Thoracic aorta (tissue), 2 donors: ENCODE measurements at regions not wholly inside any gene's neighbourhood (a gene's known extent, or its start where the extent isn't known, plus 50 kb on each side); places are given as distances from the start of the nearest gene placed in this dataset.

Source experiments
- ATAC-seq: fragments of 150-250 bp; one replicate; pipeline ENCODE4 v1.8.0; 2017; ENCODE audit warnings: low read depth; ENCODE audit not compliant: insufficient number of reproducible peaks, low FRiP score
- DNase-seq: peaks from one replicate; pipeline ENCODE4 v3.0.0-alpha.2; 2020; ENCODE audit warnings: low spot score
- H3K27ac ChIP-seq, 2 donors: fragments of 200-600 bp; sonication (generic); 1 replicate in 1 of 2; 2 replicates in 1 of 2; pipeline ENCODE4 v1.5.1; 2016; ENCODE audit warnings: mild to moderate bottlenecking in 2 of 2, moderate library complexity in 2 of 2
- H3K27me3 ChIP-seq: fragments of 200-600 bp; sonication (generic); replicated peaks from 2 replicates; pipeline ENCODE4 v1.6.0; 2016; ENCODE audit warnings: mild to moderate bottlenecking; ENCODE audit not compliant: insufficient read depth
- H3K36me3 ChIP-seq: fragments of 200-600 bp; sonication (generic); one replicate; pipeline ENCODE4 v1.5.1; 2016
- H3K4me1 ChIP-seq, 2 donors: fragments of 200-600 bp; sonication (generic); 1 replicate in 1 of 2; 2 replicates in 1 of 2; pipeline versions ENCODE4 v1.5.1 to v1.6.0; 2016; ENCODE audit warnings: low read depth in 2 of 2, mild to moderate bottlenecking in 1 of 2; ENCODE audit not compliant: control insufficient read depth in 1 of 2
- H3K4me3 ChIP-seq: fragments of 200-600 bp; sonication (generic); 2 replicates; pipeline ENCODE4 v1.5.1; 2016; ENCODE audit warnings: mild to moderate bottlenecking
- H3K9me3 ChIP-seq: fragments of 200-600 bp; sonication (generic); 2 replicates; pipeline ENCODE4 v1.5.1; 2016
- TF ChIP-seq, protein P1 (sequence below): fragments of 200-600 bp; sonication (generic); IDR thresholded peaks from one replicate; pipeline ENCODE4 v1.5.1; 2019; ENCODE audit warnings: antibody characterized with exemption

DNA sequence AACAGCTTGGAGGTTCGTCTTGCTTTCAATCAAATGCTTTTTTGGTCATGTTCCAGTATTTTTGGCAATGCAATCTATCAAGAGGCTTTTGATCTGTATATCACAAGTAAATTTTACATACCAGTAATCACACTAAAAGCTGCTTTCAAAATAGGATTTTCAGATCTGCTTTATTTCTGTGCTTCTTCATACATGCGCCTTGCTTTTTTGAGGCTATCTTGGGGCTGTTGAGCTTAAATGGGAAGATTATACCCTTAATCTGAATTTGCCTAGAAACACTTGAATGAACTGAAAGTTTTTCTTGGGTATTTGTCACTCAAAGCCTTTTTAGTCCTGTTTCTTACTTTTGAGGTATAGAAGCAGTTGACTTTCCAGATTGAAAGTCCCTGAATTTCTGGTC is 62.1 kb upstream of the DCBLD2 start:
- Histone ChIP-seq H3K4me1 (no peaks in the 10 kb centered on the region), H3K27me3 (no peaks in the 10 kb centered on the region), H3K4me3 (no peak overlapping the region), H3K36me3 (no peaks in the 10 kb centered on the region), H3K27ac (no peak overlapping the region), H3K9me3 (no peaks in the 10 kb centered on the region)
- ATAC-seq (no peak), DNase-seq (no peak)
- TF ChIP-seq, protein P1, sequence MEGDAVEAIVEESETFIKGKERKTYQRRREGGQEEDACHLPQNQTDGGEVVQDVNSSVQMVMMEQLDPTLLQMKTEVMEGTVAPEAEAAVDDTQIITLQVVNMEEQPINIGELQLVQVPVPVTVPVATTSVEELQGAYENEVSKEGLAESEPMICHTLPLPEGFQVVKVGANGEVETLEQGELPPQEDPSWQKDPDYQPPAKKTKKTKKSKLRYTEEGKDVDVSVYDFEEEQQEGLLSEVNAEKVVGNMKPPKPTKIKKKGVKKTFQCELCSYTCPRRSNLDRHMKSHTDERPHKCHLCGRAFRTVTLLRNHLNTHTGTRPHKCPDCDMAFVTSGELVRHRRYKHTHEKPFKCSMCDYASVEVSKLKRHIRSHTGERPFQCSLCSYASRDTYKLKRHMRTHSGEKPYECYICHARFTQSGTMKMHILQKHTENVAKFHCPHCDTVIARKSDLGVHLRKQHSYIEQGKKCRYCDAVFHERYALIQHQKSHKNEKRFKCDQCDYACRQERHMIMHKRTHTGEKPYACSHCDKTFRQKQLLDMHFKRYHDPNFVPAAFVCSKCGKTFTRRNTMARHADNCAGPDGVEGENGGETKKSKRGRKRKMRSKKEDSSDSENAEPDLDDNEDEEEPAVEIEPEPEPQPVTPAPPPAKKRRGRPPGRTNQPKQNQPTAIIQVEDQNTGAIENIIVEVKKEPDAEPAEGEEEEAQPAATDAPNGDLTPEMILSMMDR, result no peak

DNA sequence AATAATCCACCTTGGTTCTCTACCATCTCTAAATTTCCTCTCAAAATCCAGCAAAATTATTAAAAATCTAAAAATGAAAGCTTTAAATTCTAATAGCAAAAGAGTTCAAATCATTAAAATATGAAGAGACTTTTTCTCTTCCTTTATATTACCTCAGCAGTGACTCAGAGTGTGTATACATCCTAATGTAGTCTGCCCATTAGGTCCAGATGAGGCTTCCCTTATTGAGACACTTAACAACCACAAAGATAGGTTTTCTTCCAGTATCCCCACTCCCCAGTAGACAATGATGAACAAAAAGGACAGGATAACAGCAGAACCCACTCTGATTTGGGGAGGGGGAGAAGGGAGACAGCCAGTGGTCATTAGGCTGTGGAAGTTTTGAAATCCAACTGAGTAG is 61.5 kb upstream of the DCBLD2 start:
- Histone ChIP-seq H3K27ac (no peak overlapping the region), H3K9me3 (no peaks in the 10 kb centered on the region), H3K27me3 (no peaks in the 10 kb centered on the region), H3K36me3 (no peaks in the 10 kb centered on the region), H3K4me1 (no peaks in the 10 kb centered on the region), H3K4me3 (no peak overlapping the region)
- DNase-seq (no peak), ATAC-seq (no peak)
- TF ChIP-seq, protein P1, result no peak

DNA sequence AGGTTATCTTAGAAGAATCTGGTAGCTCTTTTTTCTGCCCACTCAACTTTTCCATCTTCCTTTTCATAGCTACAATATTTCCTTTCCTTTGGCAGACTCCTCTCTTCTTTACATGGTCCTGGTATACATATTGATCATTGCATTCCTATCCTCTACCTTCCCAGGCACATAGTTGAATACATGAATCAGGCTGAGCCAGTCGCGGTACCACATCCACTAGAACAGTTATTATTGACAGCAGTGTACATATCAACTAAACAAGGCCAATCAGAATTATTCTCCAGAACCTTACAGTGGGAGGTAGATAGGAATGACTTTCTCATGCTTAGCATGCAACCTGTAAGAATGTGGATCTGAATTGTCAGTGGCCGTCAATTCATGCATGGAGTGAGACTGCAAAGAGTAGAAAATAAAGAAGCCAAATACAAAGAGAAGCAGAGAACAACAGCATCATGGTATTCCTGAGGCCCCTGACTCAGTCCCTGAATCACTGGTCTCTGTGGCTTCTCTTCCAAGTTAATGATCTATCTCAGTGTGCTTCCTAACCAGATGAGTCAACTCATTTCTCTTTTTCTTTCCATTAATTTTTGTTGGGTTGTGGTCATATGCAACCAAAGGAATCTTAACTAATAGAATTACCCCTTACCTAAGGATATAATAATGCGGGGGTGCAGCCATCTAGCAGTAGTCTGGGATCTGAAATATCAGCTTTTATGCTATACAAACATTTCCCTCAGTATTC is 60.9 kb upstream of the DCBLD2 start:
- Histone ChIP-seq H3K4me1 (no peaks in the 10 kb centered on the region), H3K36me3 (no peaks in the 10 kb centered on the region), H3K27me3 (no peaks in the 10 kb centered on the region), H3K27ac (no peak overlapping the region), H3K4me3 (no peak overlapping the region), H3K9me3 (no peaks in the 10 kb centered on the region)
- no peak for ATAC-seq
- TF ChIP-seq, protein P1, result no peak
- DNase-seq, result no peak

DNA sequence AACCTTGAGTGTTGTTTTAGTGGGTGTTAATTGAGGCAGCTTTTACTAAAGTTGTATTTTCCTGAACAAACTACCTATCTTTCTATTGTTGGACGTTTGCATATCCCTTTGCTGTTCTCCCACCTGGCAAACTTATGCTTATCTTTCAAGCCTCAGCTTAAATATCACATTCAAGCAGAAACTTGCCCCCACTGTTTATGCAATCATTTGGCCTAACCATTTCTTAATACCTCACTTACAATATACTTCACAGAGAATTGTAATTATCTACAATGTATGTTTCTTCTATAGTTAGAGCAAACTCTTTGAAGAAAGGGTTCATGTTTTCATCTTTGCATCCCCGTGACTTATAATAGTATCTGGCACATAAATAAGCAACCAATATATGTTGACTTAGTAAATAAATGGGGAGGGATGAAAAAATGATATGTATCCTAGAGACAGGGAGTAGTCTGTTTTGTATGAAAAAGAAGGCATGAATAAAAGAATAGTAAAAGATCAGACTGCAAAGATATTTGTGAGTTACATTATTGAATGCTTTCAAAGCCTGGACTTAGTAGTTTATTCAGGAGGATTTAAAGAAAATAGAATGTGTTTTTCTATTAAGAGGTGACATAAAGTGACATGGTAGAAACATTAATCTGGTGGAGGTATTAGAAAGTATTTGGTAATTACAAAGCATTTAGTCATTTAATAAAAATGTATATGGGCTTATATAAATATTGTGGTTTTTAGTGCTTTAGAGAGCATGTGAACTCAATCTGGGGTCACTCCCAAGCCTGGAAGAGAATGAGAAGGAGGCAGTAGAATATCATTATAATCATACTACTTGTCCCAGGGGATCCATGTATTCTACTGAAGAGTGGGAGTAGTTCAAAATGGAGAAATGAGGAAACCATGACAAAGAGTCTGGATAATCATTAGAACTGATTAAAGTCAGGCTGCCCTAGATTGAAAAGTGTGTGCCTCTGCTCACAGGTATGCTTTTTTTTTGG is 60.0 kb upstream of the DCBLD2 start:
- no peak for ATAC-seq
- Histone ChIP-seq H3K27ac (no peak overlapping the region), H3K36me3 (no peaks in the 10 kb centered on the region), H3K4me1 (no peaks in the 10 kb centered on the region), H3K4me3 (no peak overlapping the region), H3K9me3 (no peaks in the 10 kb centered on the region), H3K27me3 (no peaks in the 10 kb centered on the region)
- DNase-seq, result no peak
- TF ChIP-seq, protein P1, result no peak

DNA sequence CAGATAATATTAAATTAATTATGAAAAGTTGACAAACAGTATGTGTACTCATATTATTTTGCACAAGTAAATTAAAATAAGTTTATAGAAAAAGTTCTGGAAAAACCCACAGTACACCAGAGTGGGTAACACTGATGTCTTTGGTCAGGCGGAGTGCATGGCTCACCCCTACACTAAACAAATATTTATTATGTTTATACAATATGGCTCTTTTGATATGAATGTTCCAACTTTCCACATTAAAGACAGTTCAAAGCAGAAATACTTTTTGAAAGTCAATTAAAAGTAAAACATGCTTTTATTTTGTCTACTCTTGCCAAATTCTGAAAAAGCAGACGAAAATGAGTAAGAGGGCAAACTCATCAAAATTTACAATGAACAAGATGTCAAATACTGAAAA is 56.2 kb upstream of the DCBLD2 start:
- Histone ChIP-seq H3K36me3 (no peaks in the 10 kb centered on the region), H3K27ac (no peak overlapping the region), H3K4me1 (no peaks in the 10 kb centered on the region), H3K27me3 (no peaks in the 10 kb centered on the region), H3K4me3 (no peak overlapping the region), H3K9me3 (no peaks in the 10 kb centered on the region)
- TF ChIP-seq, protein P1, result no peak
- DNase-seq (no peak), ATAC-seq (no peak)
